IPS-NIHi7 (cell line): ENCODE measurements at regions not wholly inside any gene's neighbourhood (a gene's known extent, or its start where the extent isn't known, plus 50 kb on each side); places are given as distances from the start of the nearest gene placed in this dataset.

Source experiments
- DNase-seq: peaks from one replicate; pipeline ENCODE4 v3.0.0; 2012; ENCODE audit warnings: mixed read lengths; ENCODE audit errors: extremely low spot score

DNA sequence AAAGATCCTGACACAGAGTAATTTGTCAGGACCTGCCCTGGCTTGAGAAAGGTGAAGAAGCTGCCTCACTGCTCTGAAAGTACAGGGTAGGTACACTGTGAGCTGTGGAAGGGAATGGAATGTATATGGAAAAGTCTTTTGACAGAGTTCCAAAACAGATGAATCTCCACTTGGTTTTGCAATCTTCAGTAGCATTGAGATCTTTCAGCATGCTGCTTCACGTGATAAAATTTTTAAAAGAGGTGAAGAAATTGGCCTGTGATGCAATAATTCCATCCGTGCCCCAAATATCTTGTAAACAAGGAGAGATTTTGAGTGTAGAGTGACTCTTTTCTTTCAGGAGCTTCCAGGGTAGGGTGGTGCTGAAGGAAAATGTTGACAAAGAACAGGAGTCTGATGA, 123.1 kb downstream of the OSR1 start:
- no peak for DNase-seq

DNA sequence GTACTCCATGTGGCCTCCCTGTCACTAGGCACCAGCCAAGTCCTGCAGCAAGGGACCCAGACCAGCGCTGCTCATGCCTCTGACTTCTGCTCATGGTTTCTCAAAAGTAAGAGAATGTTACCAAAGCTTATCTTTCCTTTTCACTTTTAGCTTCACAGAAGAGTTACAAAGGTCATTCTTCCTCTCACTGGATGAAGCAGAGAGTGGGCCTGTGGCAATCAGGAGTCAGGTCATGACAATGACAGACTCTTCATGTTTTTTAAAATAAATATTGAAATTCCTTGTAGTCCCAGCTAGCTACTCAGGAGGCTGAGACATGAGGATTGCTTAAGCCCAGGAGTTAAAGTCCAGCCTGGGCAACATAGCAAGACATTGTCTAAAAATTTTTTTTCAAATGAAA, 126.1 kb downstream of the OSR1 start:
- DNase-seq, result no peak

DNA sequence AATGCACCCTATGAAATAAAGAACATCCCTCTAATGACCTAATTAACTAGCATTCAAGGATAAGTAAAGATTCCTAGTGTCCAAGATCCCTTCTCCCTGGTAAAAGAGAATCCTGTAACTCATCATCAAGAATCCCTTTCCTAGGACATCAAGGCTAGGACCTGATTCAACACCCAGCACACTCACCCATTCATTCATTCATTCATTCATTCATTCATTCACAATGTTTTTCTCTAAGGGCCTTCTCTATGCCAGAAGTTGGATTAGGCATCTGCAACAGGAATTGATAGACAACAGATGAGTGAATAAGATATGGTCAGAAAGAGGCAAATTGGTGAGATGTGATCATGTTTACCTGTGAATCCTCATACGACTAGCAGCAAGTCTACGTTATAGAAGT, 126.8 kb downstream of the OSR1 start:
- DNase-seq, result no peak

DNA sequence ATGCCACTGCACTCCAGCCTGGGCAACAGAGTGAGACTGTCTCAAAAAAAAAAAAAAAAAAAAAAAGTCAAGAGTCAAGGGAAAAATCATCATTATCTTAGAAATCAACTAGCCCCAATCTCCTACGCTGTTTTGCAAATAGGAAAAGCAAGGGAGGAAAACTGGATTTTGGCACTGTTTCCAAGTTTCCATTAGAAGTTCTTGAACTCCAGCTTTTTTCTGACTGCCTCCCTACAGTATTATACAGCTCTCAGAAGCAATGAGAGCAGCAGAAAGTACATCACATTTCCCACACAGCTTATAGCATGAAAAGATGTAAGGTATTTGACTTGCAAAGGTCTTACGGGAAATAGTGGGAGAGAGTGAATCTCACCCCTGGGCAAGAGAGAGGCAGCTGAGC, 127.8 kb downstream of the OSR1 start:
- no peak for DNase-seq

DNA sequence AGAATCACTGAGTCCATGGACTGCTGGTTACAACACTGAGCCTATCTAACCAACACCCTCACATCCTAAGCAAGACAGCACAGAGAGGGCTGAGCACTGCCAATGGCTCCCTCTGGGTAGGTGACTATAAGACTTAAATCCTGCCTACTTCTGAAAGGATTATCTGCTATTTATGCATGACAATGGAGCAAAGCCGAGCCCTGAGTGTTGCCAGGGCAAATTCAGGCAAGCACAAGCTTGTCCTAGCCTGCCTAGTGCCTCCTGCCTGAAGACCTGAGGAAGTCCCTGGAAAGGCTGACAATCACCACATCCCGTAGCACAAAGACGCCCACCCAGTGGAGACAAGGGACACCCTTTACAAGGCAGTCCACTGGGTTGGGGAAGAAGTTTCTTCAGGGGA, 129.7 kb downstream of the OSR1 start:
- DNase-seq, result peak; percentile 62

DNA sequence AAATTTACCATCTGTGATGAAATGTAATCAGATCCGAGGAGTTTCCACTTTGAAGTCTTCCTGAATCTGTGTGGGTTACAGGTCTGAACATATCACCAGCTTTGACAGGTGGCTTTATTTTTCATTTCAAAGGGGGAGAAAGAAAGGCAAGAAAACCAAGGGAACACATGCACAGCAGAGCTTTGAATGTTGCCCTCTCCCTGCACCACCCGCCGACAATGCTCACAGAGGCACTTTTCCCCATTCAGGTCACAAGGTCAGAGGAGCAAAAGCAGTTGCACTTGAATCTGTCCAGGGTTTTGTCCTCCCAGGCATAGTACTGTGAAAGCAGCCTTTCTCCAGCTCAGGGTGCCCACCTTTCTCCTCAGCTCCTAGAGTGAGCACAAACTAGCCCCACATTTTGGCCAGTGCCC, 130.2 kb downstream of the OSR1 start:
- DNase-seq, result no peak

DNA sequence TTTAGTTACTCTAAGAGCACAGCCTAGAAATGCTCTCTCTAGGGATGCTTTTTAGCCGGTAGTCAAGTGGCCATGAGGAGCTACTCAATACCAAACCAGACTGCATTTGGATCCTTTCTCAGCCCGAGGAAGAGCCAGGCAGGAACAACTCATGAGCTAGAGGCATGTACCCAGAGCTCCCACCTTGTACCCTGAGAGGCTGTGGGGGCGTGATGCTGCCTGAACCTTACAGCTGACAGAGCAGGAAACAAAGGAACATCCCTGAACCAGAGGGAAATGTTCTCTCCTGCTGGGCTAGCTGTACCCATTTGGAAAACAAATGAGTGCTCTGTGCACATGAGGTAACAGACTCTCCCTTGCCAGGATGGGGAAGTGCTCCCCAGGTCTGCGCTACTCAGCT, 131.6 kb downstream of the OSR1 start:
- DNase-seq, result no peak

DNA sequence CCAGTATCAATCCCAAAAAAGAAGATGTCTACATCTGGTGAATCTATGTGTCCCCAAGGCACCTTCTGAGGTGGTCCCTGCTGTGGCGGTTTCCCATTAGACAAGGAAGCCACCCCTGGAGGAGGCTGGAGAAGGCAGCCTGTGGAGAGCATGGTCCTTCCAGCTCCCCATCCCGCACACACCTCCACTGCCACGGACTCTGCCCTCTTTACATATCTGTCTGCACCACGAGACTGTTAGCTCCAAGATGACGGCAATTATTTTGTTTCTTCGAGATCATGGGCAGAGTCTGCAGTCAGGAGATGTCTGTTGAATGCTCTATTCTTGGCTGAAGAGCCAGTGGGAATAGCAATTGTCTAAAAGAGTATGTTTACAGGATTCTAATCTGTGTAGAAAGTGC, 132.0 kb downstream of the OSR1 start:
- DNase-seq, result no peak

DNA sequence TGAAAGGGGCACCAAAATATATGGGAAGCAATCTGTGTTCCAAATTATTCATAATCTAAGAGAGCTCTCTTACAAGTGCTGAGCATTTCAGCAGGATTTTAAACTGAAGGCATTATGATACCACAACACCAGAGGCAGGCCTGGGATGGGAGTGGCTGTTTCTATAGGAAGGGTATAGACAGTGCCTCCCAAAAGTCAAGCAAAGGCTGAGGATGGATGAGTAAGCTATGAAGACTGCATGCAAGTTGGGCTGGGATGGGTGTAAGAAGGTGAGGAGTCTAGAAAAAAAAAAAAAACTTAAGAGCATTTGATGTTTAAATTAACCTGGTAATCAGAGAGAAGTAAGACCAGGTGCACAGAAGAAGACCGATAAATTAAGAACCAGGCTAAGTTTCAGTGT, 132.5 kb downstream of the OSR1 start:
- DNase-seq, result no peak

DNA sequence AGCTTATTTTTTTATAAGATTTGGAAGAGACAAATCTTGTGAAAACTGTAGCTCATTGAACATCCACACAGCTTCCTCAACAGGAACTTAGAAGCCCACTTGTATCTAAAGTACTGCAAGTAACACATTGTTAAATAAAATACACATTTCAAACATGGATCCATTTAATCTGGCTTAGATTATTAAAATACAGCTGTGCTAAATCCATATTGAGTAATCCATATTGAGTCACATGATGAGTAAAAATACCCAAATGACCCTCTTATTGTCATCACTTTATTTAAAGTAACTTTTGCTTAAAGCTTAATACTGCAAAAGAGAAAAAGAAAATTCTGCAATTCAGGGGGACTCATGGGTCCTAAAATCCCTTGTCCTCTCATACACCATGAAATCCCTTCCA, 133.3 kb downstream of the OSR1 start:
- no peak for DNase-seq

DNA sequence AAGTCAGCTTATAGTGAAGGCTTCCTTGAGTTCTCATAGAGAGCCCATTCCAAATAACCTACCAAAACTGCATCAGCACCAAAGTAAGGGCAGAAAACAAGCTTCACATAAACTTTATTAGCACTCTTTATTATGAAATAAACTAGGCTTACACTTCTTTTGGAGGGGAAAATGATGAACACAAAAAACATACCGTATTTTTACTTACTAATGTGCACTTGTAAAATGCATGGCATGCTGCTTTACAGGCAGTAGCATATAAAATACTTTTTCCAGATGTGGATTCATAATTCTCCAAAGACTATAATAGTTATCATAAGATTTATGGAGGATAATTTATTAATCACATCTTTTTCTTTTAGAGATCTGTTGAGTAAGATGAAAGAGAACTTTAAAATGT, 133.9 kb downstream of the OSR1 start:
- no peak for DNase-seq

DNA sequence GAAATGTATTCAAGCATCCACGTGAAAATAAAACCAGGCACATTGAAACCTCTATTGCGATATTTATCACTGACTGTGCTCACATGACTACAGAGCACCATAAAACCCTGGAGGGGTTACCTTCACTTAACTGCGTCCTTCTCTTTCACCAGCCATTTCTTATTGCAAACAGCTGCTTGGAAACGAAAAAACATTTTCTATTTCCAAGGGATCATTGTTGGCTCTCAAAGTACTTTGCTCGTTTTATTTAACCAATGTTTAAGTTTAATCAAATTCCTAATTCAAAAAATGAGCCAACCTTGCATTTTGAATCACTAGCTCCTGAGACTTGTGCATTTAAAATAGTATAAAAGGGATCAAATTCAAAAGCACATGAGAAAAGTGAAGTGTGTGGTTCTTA, 134.4 kb downstream of the OSR1 start:
- DNase-seq, result no peak

DNA sequence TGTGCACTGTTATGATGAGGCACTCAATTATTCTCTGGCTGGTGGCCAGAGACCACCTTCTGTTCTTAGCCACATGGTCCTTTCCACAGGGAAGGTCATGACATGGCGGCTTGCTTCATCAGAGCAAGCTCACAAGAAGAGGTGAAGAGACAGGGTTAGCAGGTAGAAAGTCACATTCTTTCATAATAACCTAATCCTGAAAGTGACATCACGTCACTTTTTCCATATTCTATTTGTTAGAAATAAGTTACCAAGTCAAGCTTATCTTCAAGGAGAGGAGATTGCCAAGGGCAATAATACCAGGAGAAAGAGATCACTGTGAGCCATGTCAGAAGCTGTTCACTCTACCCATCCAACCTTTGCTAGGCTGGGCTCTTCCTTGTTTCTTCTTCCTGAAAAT, 139.4 kb downstream of the OSR1 start:
- DNase-seq, result no peak

DNA sequence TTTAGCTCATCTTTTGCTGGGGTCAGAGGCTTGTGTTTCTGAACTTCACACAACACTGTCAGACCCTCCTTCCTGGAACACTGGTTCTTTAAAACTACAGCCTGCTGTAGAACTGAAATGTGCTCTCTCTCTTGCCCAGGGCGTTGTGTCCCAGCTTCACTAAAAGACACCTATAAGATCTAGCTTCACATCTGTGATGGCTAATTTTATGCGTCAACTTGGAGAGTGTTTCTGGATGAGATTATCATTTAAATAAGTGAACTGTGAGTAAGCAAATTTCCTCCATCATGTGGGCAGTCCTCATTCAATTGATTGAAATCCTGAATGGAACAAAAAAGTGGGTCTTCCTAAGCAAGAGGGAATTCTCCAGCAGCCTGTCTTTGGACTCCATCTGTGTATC, 140.3 kb downstream of the OSR1 start:
- no peak for DNase-seq

DNA sequence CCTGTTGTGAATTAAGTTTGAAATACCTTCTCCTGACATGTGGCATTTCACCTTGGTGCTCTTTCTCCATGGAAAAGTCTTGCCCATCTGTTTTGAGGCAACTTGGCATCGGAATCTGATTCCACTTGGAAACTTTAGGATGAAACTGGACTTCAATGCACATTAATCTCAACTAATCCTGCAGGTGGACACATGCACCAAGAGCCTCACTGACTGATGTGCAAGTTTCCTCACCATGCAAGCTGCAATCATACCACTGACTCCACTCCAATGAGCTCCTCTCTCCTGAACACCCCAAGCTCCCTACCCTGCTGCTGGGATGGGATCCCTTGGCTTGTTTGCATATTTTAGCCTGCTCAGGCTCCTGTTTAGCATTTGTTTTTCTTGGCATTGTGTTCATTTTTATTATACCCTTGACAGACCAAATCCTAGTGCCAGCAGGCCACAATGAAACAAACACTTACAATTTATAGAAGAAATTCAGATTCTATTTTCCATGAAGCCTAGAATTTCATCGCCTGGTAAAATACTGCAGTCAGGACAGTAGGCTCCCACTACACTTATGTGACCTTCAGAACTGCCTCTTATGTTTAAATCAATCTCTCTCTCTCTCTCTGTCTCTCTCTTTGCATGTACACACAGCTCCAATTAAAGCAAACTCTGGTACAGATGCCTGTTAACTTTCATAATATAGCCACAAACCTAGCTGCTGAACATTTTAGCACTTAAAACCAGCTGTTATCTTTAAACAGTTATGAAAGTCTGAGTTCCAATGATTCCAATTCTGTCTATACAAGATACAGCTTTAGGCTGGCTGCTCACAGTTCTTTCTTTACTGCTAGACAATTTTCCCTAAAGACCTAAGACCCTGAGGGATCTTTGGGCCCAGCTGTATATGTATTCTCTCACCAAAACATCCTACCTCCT, 141.5 kb downstream of the OSR1 start:
- DNase-seq, result no peak

DNA sequence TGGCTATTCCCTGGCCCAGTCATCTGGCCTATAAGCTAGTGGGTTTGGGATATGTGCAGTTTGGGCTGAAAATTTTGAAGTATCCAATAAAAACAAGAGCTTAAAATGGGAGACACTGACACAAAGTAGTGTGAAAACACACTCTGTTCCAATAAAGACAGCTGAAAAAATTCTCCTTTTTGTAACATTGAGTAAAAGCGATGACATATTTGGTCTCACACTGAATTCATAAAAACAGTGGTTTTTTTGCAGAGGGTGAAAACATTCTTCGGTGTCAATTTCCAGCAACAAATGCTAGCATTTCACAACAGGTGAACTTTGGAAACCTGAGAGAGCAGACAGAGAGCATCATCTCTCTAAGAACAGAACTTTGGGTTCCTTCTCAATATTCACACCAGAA, 142.2 kb downstream of the OSR1 start:
- DNase-seq, result no peak

DNA sequence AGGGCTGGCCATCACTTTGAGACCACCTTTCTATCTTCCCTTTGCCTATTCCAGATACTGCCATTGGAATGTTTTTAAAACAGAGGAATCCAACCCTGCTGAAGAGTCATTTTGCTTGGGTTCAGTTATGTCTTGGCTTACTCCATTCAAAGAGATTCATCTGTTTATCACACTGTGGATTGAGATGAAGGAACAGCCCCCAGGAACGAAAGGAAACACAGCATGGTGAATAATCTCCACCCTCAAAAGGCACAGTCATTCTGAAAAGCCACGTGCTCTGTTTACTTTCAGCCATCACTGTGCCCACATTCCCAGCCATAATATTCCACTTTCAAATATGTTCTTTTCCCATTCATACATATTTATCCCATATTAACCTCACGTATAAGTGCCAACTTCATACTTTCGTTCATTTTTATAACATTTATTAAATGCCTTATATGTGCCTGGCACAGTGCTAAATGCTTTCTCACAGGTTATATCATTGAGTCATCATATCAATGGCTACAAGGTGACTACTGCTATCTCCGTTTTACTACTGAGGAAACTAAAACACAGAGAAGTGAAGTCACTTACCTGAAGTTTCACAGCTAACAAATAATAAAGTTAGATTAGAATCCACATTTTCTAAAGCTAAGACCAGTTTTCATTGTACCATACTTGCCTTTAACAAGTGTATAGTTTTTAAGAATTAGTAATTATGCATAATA, 143.6 kb downstream of the OSR1 start:
- no peak for DNase-seq

DNA sequence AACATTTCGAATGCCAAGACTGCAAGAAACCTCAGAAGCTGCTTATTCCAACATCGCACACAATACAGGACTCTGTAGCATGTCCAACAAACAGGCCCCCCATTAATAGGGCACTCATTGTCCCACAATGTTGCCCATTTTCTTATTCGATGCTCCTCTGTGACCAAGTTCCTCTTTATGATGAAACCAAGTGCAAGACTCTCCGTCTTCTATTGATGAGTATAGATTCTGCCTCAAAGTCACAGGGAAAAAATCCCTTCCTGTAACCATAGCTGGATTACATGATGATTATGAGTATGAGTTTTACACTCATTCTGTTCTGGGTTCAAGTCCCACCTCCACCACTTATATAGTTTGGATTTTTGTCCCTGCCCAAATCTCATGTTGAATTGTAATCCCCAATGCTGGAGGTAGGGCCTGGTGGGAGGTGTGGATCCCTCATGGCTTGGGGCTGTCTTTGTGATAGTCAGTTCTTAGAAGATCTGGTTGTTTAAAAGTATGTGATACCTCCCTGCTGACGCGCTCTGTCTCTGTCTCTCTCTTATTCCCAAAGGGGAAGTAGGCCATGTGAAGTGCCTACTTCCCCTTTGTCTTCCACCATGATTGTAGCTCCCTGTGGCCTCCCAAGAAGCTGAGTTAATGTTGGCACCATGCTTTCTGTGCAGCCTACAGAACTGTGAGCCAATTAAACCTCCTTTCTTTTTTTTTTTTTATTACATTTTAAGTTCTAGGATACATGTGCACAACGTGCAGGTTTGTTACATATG, 148.7 kb downstream of the OSR1 start:
- DNase-seq, result no peak

DNA sequence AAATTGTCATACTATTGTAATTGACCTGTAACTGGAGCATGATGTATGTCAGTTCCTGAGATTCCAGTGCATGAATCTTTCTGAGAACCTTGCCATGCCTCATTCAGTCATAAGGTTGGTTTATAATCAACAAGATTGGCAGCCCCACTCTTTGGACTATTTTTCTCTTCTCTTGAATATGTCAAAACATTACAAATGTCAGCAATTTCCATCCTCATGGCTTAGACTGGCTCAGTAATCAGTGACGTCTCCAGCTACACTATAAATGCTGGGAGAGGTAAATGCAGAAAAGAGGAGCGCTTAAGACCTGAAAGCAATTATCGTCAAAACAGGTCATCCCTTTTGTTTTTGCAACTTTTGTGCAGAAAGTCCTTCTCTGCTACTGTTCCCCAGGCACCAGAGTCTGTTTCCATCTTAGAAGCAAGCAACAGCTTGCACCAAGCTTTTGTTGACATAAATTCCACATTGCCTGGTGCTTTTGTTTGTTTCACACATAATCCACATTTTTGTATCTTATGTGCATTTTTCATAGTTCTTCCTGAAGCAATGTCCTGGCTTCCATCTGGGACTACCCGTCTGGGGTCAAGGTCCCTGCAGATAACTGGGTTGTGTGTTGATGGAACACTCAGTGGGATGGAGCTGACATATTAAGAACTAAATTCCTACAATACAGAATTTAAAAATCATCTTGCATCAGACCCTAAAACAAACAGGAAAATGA, 149.8 kb downstream of the OSR1 start:
- no peak for DNase-seq

DNA sequence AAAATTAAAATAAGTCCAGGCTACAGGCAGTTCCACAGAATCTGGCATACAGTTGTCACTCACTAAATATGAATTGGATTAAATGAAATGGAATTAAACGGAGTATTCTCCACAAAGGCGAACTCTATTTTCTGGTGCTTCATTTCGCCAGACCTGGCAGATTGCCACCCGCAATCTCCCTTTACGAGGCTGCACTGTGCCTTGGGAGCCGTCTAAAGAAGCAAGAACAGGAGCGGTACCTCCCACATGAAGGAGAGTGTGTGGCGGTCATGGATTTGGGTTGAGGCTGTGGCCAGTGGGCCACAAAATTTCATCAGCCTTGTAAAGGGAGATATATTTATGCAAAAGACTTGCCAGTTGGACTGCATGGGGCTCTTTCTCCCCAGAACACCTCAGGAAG, 151.0 kb downstream of the OSR1 start:
- DNase-seq, result no peak

DNA sequence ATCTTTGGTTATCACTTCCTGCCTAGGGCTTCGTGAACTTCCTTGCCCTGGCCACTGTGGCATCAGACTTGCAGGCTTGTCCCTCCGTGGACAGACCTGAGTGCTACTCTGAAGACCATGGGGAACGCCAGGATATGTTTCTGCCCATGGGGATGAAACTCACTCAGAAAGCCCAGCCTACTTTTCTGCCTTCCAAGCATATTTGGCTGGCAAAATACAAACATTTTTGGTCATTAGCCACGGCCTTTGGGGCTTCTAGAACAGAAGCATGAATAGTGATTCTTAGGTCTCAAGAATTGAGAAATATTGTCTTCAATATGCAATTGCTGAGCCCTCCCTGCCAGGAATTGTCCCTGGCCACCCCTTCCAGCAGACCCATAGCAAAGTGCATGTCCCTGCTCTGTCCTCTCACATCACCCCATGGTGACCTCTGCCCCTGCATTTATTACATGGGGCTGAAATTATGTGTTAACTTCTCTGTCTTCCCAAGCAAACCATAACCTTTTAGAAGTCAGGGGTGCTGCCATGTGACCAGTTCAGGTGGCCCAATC, 152.4 kb downstream of the OSR1 start:
- no peak for DNase-seq

DNA sequence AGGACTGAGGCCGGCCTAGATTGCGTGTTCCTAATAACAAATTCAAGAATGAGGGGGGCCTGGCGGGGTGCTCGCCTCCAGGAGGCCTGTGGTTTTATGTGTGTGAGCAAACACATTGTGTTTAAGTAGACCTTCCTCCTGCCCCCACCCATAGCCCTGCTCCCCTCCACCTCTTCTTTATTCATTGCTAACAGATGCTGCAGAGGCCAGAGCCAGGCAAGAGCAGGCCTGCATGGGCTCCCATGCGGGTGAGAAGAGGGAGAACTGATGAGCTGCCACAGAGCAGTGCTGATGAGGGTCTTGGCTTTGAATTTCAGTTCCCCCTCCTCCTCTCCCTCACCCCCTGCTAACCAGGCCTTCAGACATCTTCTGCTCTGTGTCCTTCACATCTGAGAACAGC, 154.6 kb downstream of the OSR1 start:
- DNase-seq, result no peak
